ENCODE measurements at regions not wholly inside any gene's neighbourhood (a gene's known extent, or its start where the extent isn't known, plus 50 kb on each side); places are given as distances from the start of the nearest gene placed in this dataset.

DNA sequence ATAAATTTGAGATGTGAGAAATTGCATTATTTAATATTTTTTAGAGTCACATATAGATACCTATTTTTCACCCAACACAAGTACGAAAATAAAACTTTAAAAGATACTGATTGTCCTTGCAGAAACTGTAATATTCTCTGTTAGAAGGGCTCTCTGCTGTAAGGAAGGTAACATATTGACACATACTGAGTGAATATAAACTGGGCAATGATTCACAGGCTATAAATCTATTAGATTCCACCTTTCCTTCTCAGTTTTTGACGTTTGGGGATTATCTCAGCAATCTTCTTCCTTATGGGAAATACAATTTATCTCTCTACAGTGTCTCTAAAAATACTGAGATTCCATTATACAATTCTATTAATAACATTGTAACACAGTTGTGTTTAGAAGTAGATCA lies 229.1 kb upstream of the MAP2 start:
- Histone ChIP-seq H2BK120ac (ENCODE audit: low read depth, low read length, poor library complexity, severe bottlenecking) (no peak overlapping the region), H2AK5ac (ENCODE audit: insufficient read length, low read length) (no peak overlapping the region), H2BK20ac (ENCODE audit: low read depth, low read length, poor library complexity, severe bottlenecking) (no peak overlapping the region), H4K8ac (replicated peaks; ENCODE audit: insufficient read length, low read depth, low read length) (no peak overlapping the region), H2BK12ac (ENCODE audit: insufficient read length, low read depth, low read length) (no peak overlapping the region), H2BK5ac (ENCODE audit: insufficient read length, low read length) (no peak overlapping the region), H4K20me1 (ENCODE audit: control insufficient read depth, insufficient read depth, insufficient read length) (no peaks in the 10 kb centered on the region), H3K79me1 (ENCODE audit: insufficient read depth, low read depth, low read length, poor library complexity, severe bottlenecking) (no peaks in the 10 kb centered on the region), H3T11ph (ENCODE audit: low read length) (no peak overlapping the region), H3K27ac (ENCODE audit: insufficient read length, low read depth, low read length) (no peak overlapping the region), H3K23ac (ENCODE audit: insufficient read length, low read depth, low read length) (no peak overlapping the region), H3K14ac (ENCODE audit: insufficient read depth, low read length) (no peak overlapping the region), H3K4me2 (ENCODE audit: insufficient read depth, insufficient read length, low read length) (no peak overlapping the region), H3K4ac (ENCODE audit: low read depth, low read length) (no peak overlapping the region), H3K9ac (ENCODE audit: extremely low read depth, insufficient read length, low read length) (no peak overlapping the region), H4K5ac (ENCODE audit: insufficient read length, low read depth, low read length) (no peak overlapping the region), H2BK15ac (ENCODE audit: low read depth, low read length) (no peak overlapping the region), H2AFZ (ENCODE audit: low read length) (no peak overlapping the region), H3K9me3 (ENCODE audit: control insufficient read depth, low read depth, low read length) (no peaks in the 10 kb centered on the region), H3K27me3 (ENCODE audit: insufficient read depth, low read length) (no peaks in the 10 kb centered on the region), H3K56ac (ENCODE audit: insufficient read length, low read depth, low read length) (no peak overlapping the region), H3K79me2 (ENCODE audit: insufficient read depth, low read length) (no peaks in the 10 kb centered on the region), H3K18ac (ENCODE audit: insufficient read length, low read depth, low read length) (no peak overlapping the region), H3K4me1 (ENCODE audit: insufficient read depth, low read length) (no peaks in the 10 kb centered on the region), H4K91ac (ENCODE audit: insufficient read length, low read depth, low read length) (no peak overlapping the region), H3K23me2 (ENCODE audit: insufficient read length, low read depth, low read length, poor library complexity, severe bottlenecking) (no peaks in the 10 kb centered on the region)
- Mint-ChIP-seq H3K4me1 (peaks cover 9 to 10% of the 10 kb centered on the region in 2 experiments; a peak in 3 of 4 replicates), H3K9me3 (peaks cover 0 to 2% of the 10 kb centered on the region in 2 experiments; a peak in 1 of 5 replicates), H3K27me3 (ENCODE audit: low read depth) (no peaks in the 10 kb centered on the region), H3K4me3 (no peak overlapping the region), H3K36me3 (ENCODE audit: insufficient read depth in 1 of 3, low read depth in 3 of 3) (peaks cover 0 to 2% (median 0%) of the 10 kb centered on the region in 3 experiments; a peak in 2 of 7 replicates), H3K27ac (no peak overlapping the region)
- DNase-seq: no peak
- no CpG with 5 or more reads among the region's 2 CpGs for WGBS (ENCODE audit: extremely low coverage, insufficient read length, low lambda C conversion rate)
- TF ChIP-seq CTCF (conservative IDR thresholded peaks at IDR 0.05): no peak

All from H9 (cell line).